HG02885 (cell line): ENCODE measurements at regions not wholly inside any gene's neighbourhood (a gene's known extent, or its start where the extent isn't known, plus 50 kb on each side); places are given as distances from the start of the nearest gene placed in this dataset.
"Not testable (repeated sequence)": the region's sequence is repeated elsewhere in the genome, so short reads cannot be mapped to it uniquely, and the experiment has no call there.

Experiments used
- ATAC-seq: cut with Tn5 transposase; IDR thresholded peaks from one replicate; pipeline ENCODE4 v1.9.1; 2021; ENCODE audit warnings: mild to moderate bottlenecking; ENCODE audit not compliant: unreplicated experiment, poor library complexity

GRCh38 chr18:21928925-21929324 is 188.3 kb downstream of the MIB1 start:
- ATAC-seq: no peak

- no peak for ATAC-seq
These were observed 189.6 kb downstream of the MIB1 start for GRCh38 chr18:21930177-21930576.

- no peak for ATAC-seq
These were observed 193.6 kb downstream of the MIB1 start for GRCh38 chr18:21933931-21934765.

GRCh38 chr18:21934766-21935015 is 194.1 kb downstream of the MIB1 start:
- no peak for ATAC-seq

- no peak for ATAC-seq
These were observed 202.9 kb downstream of the MIB1 start for GRCh38 chr18:21943456-21943855.

GRCh38 chr18:21949326-21950015 is 208.9 kb downstream of the MIB1 start:
- no peak for ATAC-seq

- peak; percentile 97 for ATAC-seq
These were observed 213.4 kb upstream of the GATA6 start for GRCh38 chr18:21955757-21956652.

GRCh38 chr18:21958263-21958662 is 211.1 kb upstream of the GATA6 start:
- no peak for ATAC-seq

GRCh38 chr18:21958707-21959450 is 210.5 kb upstream of the GATA6 start:
- no peak for ATAC-seq

- ATAC-seq: no peak
These were observed 209.2 kb upstream of the GATA6 start for GRCh38 chr18:21960189-21960588.

GRCh38 chr18:21963336-21963735 is 206.1 kb upstream of the GATA6 start:
- ATAC-seq: no peak

- ATAC-seq: no peak
These were observed 201.1 kb upstream of the GATA6 start for GRCh38 chr18:21968338-21968737.

- no peak for ATAC-seq
These were observed 197.1 kb upstream of the GATA6 start for GRCh38 chr18:21972281-21972680.

- not testable (repeated sequence) for ATAC-seq
These were observed 193.4 kb upstream of the GATA6 start for GRCh38 chr18:21975954-21976353.

GRCh38 chr18:21978546-21979170 is 190.7 kb upstream of the GATA6 start:
- ATAC-seq: no peak

GRCh38 chr18:21979171-21979560 is 190.2 kb upstream of the GATA6 start:
- no peak for ATAC-seq

GRCh38 chr18:21979759-21980158 is 189.6 kb upstream of the GATA6 start:
- no peak for ATAC-seq

GRCh38 chr18:21980744-21981143 is 188.6 kb upstream of the GATA6 start:
- ATAC-seq: no peak

- not testable (repeated sequence) for ATAC-seq
These were observed 187.9 kb upstream of the GATA6 start for GRCh38 chr18:21981489-21981888.

GRCh38 chr18:21991081-21991534 is 178.3 kb upstream of the GATA6 start:
- ATAC-seq: no peak
